Hematopoietic multipotent progenitor cell treated with erythropoietin and hydrocortisone succinate and interleukin-3 and kit ligand, for 8 days (in vitro differentiated cells): ENCODE measurements at regions not wholly inside any gene's neighbourhood (a gene's known extent, or its start where the extent isn't known, plus 50 kb on each side); places are given as distances from the start of the nearest gene placed in this dataset.

Experiments
- DNase-seq: peaks from one replicate; pipeline ENCODE4 v3.0.0-alpha.2; 2015

- no peak for DNase-seq
Measured at GRCh38 chr17:65444049-65444448, 117.4 kb downstream of the AXIN2 start.

GRCh38 chr17:65442691-65443090 is 118.8 kb downstream of the AXIN2 start:
- no peak for DNase-seq

GRCh38 chr17:65442250-65442649 is 119.2 kb downstream of the AXIN2 start:
- no peak for DNase-seq

- no peak for DNase-seq
Measured at GRCh38 chr17:65441053-65441605, 120.3 kb downstream of the AXIN2 start.

GRCh38 chr17:65438708-65439294 is 122.6 kb downstream of the AXIN2 start:
- DNase-seq: no peak

GRCh38 chr17:65438173-65438572 is 123.3 kb downstream of the AXIN2 start:
- no peak for DNase-seq

- no peak for DNase-seq
Measured at GRCh38 chr17:65436871-65437270, 124.6 kb downstream of the AXIN2 start.

- no peak for DNase-seq
Measured at GRCh38 chr17:65434878-65435277, 126.6 kb downstream of the AXIN2 start.

GRCh38 chr17:65434251-65434650 is 127.2 kb downstream of the AXIN2 start:
- no peak for DNase-seq

- DNase-seq: no peak
Measured at GRCh38 chr17:65433592-65433991, 127.9 kb downstream of the AXIN2 start.

- DNase-seq: no peak
Measured at GRCh38 chr17:65433157-65433556, 128.3 kb downstream of the AXIN2 start.

- no peak for DNase-seq
Measured at GRCh38 chr17:65431116-65431515, 130.3 kb downstream of the AXIN2 start.

GRCh38 chr17:65430209-65430833 is 131.1 kb downstream of the AXIN2 start:
- DNase-seq: no peak

GRCh38 chr17:65423346-65424140 is 137.9 kb downstream of the AXIN2 start:
- no peak for DNase-seq

- DNase-seq: no peak
Measured at GRCh38 chr17:65418622-65419021, 142.8 kb downstream of the AXIN2 start.

- DNase-seq: no peak
Measured at GRCh38 chr17:65417406-65418221, 143.8 kb downstream of the AXIN2 start.

- DNase-seq: no peak
Measured at GRCh38 chr17:65415991-65416390, 145.5 kb downstream of the AXIN2 start.

GRCh38 chr17:65413390-65413789 is 148.1 kb downstream of the AXIN2 start:
- DNase-seq: no peak

- no peak for DNase-seq
Measured at GRCh38 chr17:65409381-65409780, 152.1 kb downstream of the AXIN2 start.

GRCh38 chr17:65408050-65408449 is 153.4 kb downstream of the AXIN2 start:
- no peak for DNase-seq

- no peak for DNase-seq
Measured at GRCh38 chr17:65407017-65407416, 154.4 kb downstream of the AXIN2 start.

- DNase-seq: no peak
Measured at GRCh38 chr17:65406552-65406951, 154.9 kb downstream of the AXIN2 start.

GRCh38 chr17:65405563-65405962 is 155.9 kb downstream of the AXIN2 start:
- DNase-seq: no peak
